GM21786 (cell line): ENCODE measurements at regions not wholly inside any gene's neighbourhood (a gene's known extent, or its start where the extent isn't known, plus 50 kb on each side); places are given as distances from the start of the nearest gene placed in this dataset.
"Not testable (repeated sequence)": the region's sequence is repeated elsewhere in the genome, so short reads cannot be mapped to it uniquely, and the experiment has no call there.

Experiments used
- ATAC-seq: cut with Tn5 transposase; IDR thresholded peaks from one replicate; pipeline ENCODE4 v1.9.1; 2021; ENCODE audit not compliant: unreplicated experiment

- ATAC-seq, result no peak
Measured at GRCh38 chr7:114364151-114364550, 50.5 kb upstream of the FOXP2 start.

GRCh38 chr7:114363292-114363691, 51.3 kb upstream of the FOXP2 start:
- no peak for ATAC-seq

GRCh38 chr7:114358911-114359310, 55.7 kb upstream of the FOXP2 start:
- no peak for ATAC-seq

- ATAC-seq, result no peak
Measured at GRCh38 chr7:114356133-114356532, 58.5 kb upstream of the FOXP2 start.

- ATAC-seq, result no peak
Measured at GRCh38 chr7:114354306-114354705, 60.3 kb upstream of the FOXP2 start.

GRCh38 chr7:114345494-114345893, 69.1 kb upstream of the FOXP2 start:
- ATAC-seq, result no peak

GRCh38 chr7:114343949-114344708, 70.5 kb upstream of the FOXP2 start:
- ATAC-seq, result no peak

- no peak for ATAC-seq
Measured at GRCh38 chr7:114342431-114343179, 72.0 kb upstream of the FOXP2 start.

GRCh38 chr7:114341648-114342047, 73.0 kb upstream of the FOXP2 start:
- ATAC-seq, result no peak

- no peak for ATAC-seq
Measured at GRCh38 chr7:114334989-114335388, 79.6 kb upstream of the FOXP2 start.

GRCh38 chr7:114329458-114329857, 85.2 kb upstream of the FOXP2 start:
- ATAC-seq, result not testable (repeated sequence)

GRCh38 chr7:114317450-114318098, 97.0 kb upstream of the FOXP2 start:
- ATAC-seq, result no peak

- no peak for ATAC-seq
Measured at GRCh38 chr7:114312649-114313048, 102.0 kb upstream of the FOXP2 start.

- no peak for ATAC-seq
Measured at GRCh38 chr7:114310345-114311110, 104.1 kb upstream of the FOXP2 start.

GRCh38 chr7:114309729-114310128, 104.9 kb upstream of the FOXP2 start:
- ATAC-seq, result no peak

GRCh38 chr7:114303301-114303700, 111.3 kb upstream of the FOXP2 start:
- ATAC-seq, result no peak

GRCh38 chr7:114302858-114303257, 111.8 kb upstream of the FOXP2 start:
- no peak for ATAC-seq

- no peak for ATAC-seq
Measured at GRCh38 chr7:114298011-114298410, 116.6 kb upstream of the FOXP2 start.

- ATAC-seq, result no peak
Measured at GRCh38 chr7:114297121-114297520, 117.5 kb upstream of the FOXP2 start.

GRCh38 chr7:114295522-114295921, 119.1 kb upstream of the FOXP2 start:
- ATAC-seq, result no peak

GRCh38 chr7:114294036-114294435, 120.6 kb upstream of the FOXP2 start:
- no peak for ATAC-seq
